Effector memory CD4-positive, alpha-beta T cell (primary cell): ENCODE measurements at regions not wholly inside any gene's neighbourhood (a gene's known extent, or its start where the extent isn't known, plus 50 kb on each side); places are given as distances from the start of the nearest gene placed in this dataset.

Experiments used
- DNase-seq, 3 donors: peaks; one replicate each; pipeline ENCODE4 v3.0.0-alpha.2; 2020
- H3K27ac ChIP-seq: 2 replicates; pipeline ENCODE4 v1.7.0; 2013; ENCODE audit warnings: mild to moderate bottlenecking, low read length, moderate library complexity; ENCODE audit not compliant: insufficient read depth, poor library complexity, severe bottlenecking
- H3K27me3 ChIP-seq: replicated peaks from 2 replicates; pipeline ENCODE4 v1.7.0; 2013; ENCODE audit warnings: mild to moderate bottlenecking, low read length; ENCODE audit not compliant: insufficient read depth, control insufficient read depth, poor library complexity, severe bottlenecking
- H3K36me3 ChIP-seq: 2 replicates; pipeline ENCODE4 v1.7.0; 2013; ENCODE audit warnings: mild to moderate bottlenecking, low read length, moderate library complexity; ENCODE audit not compliant: control insufficient read depth, insufficient read depth
- H3K4me1 ChIP-seq: 2 replicates; pipeline ENCODE4 v1.7.0; 2013; ENCODE audit warnings: low read length, mild to moderate bottlenecking; ENCODE audit not compliant: control insufficient read depth, insufficient read depth, poor library complexity, severe bottlenecking
- H3K4me3 ChIP-seq: 2 replicates; pipeline ENCODE4 v1.7.0; 2013; ENCODE audit warnings: low read length, low read depth, mild to moderate bottlenecking; ENCODE audit not compliant: insufficient read depth, poor library complexity, severe bottlenecking
- H3K9me3 ChIP-seq: 2 replicates; pipeline ENCODE4 v1.7.0; 2013; ENCODE audit warnings: mild to moderate bottlenecking, low read length, moderate library complexity; ENCODE audit not compliant: control insufficient read depth

- no peak for DNase-seq
- H3K27ac ChIP-seq: no peak overlapping the region
- no peak overlapping the region for H3K4me3 ChIP-seq
- H3K9me3 ChIP-seq: no peaks in the 10 kb centered on the region
- no peaks in the 10 kb centered on the region for H3K27me3 ChIP-seq
- no peaks in the 10 kb centered on the region for H3K4me1 ChIP-seq
- H3K36me3 ChIP-seq: no peaks in the 10 kb centered on the region
Measured at GRCh38 chr3:193909387-193909786, 226.6 kb upstream of the HES1 start.

DNA sequence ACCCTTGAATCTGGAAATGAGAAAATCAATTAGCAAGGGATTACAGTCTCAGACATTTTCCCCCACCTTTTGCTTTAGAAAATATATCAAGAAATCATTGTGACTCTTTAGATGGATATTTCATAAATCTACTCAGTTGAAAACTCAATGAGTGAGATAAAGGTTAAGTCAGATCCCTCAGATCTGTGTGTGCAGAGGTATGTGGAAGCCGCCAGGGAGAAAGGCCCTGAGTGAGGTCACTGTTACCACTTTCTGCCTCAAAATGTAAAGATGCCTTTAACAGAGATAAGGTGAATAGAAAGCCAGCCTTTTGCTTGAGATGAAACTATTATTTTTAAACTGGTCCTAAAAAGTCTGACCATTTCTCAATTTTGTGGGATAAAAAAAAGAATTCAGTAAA lies 225.6 kb upstream of the HES1 start:
- Histone ChIP-seq H3K4me1 (no peaks in the 10 kb centered on the region), H3K4me3 (no peak overlapping the region), H3K27ac (no peak overlapping the region), H3K27me3 (no peaks in the 10 kb centered on the region), H3K36me3 (no peaks in the 10 kb centered on the region), H3K9me3 (no peaks in the 10 kb centered on the region)
- DNase-seq: no peak

DNA sequence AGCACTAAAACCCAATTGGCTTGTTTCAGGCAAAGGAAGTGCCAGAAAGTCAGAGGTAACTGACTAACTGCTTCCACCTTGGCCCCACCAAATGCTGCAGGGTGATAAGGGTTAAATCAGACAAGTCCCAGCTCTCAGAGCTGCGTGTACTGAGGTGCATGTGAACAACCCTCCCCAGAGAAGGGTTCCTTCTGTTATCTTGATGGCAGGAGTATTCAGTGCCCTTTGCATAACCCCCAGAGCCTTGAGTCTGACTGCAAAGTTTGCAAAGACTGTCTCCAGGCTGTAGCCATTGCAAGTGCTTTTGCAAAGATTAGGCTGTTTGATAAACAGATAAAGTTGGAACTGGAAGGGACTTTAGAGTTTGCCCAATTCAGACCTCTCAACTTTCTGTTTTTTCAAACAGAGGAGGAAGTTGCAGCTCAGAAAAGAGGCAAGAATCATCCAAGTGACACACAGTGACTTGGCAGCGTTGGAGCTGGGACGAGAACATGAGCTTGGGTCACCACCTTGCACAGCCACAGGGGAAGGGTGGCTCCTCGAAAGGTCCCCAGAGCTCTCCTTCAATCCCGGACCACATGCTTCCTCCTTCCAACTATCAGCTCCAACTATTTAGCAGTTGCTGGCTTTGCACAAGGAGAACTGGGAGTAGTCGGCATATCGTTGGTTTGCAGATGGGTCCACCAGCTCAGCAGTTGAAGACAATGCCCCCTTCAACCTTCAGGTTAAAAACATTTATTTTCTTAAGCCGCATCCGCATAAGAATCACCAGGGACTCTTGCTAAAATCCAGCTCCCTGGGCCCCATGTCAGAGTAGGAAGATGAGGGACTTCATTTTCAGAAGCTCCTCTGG lies 224.8 kb upstream of the HES1 start:
- Histone ChIP-seq H3K36me3 (no peaks in the 10 kb centered on the region), H3K9me3 (no peaks in the 10 kb centered on the region), H3K27me3 (no peaks in the 10 kb centered on the region), H3K4me1 (no peaks in the 10 kb centered on the region), H3K27ac (no peak overlapping the region), H3K4me3 (no peak overlapping the region)
- no peak for DNase-seq

DNA sequence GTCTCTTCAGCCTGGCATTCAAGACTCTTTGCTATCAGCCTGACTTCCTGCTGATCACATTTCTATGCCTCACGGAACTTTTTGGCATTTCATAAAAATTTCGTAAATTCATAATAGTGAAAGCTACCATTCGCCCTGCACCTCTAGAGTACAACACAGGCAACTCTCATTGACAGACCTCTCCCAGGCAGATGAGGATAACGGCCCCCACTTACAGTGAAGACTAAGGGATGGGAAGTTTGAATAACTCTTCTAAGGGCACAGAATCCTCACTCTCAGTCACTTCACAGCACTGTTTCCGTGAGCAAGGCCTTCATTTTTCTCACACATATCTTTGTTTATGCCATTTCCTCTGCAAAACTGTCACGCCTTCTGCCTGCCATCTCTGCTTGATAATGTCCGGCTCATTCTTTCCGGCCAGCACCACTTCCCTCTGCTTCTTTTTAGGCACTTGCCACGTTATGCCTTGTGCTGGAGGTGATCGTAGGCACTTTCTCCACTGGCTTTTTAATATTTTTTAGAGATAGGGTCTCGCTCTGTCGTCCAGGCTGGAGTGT lies 224.1 kb upstream of the HES1 start:
- H3K27ac ChIP-seq: no peak overlapping the region
- no peaks in the 10 kb centered on the region for H3K36me3 ChIP-seq
- H3K4me1 ChIP-seq: no peaks in the 10 kb centered on the region
- no peaks in the 10 kb centered on the region for H3K27me3 ChIP-seq
- no peak overlapping the region for H3K4me3 ChIP-seq
- H3K9me3 ChIP-seq: no peaks in the 10 kb centered on the region
- DNase-seq: no peak

- Histone ChIP-seq H3K4me1 (no peaks in the 10 kb centered on the region), H3K9me3 (no peaks in the 10 kb centered on the region), H3K4me3 (no peak overlapping the region), H3K27me3 (no peaks in the 10 kb centered on the region), H3K27ac (no peak overlapping the region), H3K36me3 (no peaks in the 10 kb centered on the region)
- no peak for DNase-seq
Measured at GRCh38 chr3:193912621-193913178, 223.2 kb upstream of the HES1 start.

DNA sequence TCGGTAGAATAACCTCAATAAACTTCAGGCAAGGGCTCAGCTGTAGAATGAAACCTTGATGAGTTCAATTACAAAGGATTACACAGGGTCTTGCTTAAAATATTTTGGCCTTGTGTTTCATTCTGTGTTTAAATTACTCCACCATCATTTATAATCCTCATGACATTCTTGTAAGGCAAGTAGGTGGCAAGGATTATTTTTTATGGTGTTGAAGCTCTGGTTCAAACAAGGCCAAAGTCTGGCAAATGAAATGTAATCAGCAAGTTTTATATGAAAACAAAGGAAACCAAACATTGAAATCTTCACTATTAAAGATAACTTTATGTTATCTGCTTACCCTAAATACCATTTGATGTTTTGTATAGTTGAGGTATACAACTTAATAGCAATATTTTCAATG lies 221.3 kb upstream of the HES1 start:
- Histone ChIP-seq H3K27me3 (no peaks in the 10 kb centered on the region), H3K27ac (no peak overlapping the region), H3K4me1 (no peaks in the 10 kb centered on the region), H3K36me3 (no peaks in the 10 kb centered on the region), H3K9me3 (no peaks in the 10 kb centered on the region), H3K4me3 (no peak overlapping the region)
- no peak for DNase-seq

- Histone ChIP-seq H3K9me3 (no peaks in the 10 kb centered on the region), H3K36me3 (no peaks in the 10 kb centered on the region), H3K27ac (no peak overlapping the region), H3K4me3 (no peak overlapping the region), H3K27me3 (no peaks in the 10 kb centered on the region), H3K4me1 (no peaks in the 10 kb centered on the region)
- no peak for DNase-seq
Measured at GRCh38 chr3:193915099-193915498, 220.8 kb upstream of the HES1 start.

- DNase-seq: no peak
Measured at GRCh38 chr3:193915613-193916012, 220.3 kb upstream of the HES1 start.

DNA sequence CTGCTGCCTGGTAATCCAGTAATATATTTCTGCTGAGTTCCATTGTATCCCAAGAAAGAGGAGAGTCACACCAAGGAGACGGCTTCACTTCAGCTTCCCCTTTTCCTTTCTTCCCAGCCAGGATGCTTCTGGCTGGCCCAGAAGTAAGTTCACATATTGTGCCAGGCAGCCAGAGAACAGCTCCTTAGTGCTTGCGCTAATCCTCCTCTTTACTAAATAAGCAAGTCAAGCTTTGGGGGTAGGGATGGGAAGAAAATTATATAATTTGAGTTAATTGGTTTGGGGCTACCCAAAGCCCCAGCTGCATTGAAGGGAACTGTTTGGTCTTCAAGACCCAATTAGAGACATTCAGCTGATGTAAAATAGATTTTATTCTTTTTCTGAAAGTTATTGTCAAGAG lies 218.8 kb upstream of the HES1 start:
- no peaks in the 10 kb centered on the region for H3K9me3 ChIP-seq
- H3K27ac ChIP-seq: no peak overlapping the region
- DNase-seq: no peak
- no peaks in the 10 kb centered on the region for H3K36me3 ChIP-seq
- H3K4me3 ChIP-seq: no peak overlapping the region
- H3K27me3 ChIP-seq: no peaks in the 10 kb centered on the region
- H3K4me1 ChIP-seq: no peaks in the 10 kb centered on the region

More at GRCh38 chr3:193915613-193916012, 220.3 kb upstream of the HES1 start:
- H3K4me3 ChIP-seq: no peak overlapping the region
- no peaks in the 10 kb centered on the region for H3K27me3 ChIP-seq
- no peak overlapping the region for H3K27ac ChIP-seq
- no peaks in the 10 kb centered on the region for H3K9me3 ChIP-seq
- H3K4me1 ChIP-seq: no peaks in the 10 kb centered on the region
- no peaks in the 10 kb centered on the region for H3K36me3 ChIP-seq

DNA sequence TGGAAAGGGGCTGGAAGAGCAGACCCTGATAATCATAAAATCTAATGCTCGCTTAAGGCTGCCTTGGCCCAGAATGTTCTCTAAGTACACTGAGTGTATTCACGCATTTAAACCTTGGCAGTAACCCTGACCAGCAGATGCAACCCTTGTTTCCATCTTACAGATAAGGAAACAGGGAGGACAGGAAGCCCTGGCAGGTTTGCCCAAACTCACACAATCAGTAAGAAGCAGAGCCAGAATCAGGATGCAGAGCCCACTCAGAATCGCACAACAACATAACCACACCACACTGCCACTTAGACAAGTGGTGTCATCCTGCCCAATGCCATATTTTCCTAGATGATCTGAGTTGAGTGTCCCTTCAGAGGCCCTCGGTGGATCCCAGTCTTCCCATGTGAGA lies 214.5 kb upstream of the HES1 start:
- DNase-seq: no peak
- no peaks in the 10 kb centered on the region for H3K9me3 ChIP-seq
- H3K27me3 ChIP-seq: no peaks in the 10 kb centered on the region
- H3K4me3 ChIP-seq: no peak overlapping the region
- H3K27ac ChIP-seq: no peak overlapping the region
- H3K36me3 ChIP-seq: no peaks in the 10 kb centered on the region
- H3K4me1 ChIP-seq: no peaks in the 10 kb centered on the region
